IPS DF 6.9 (cell line): ENCODE measurements at regions not wholly inside any gene's neighbourhood (a gene's known extent, or its start where the extent isn't known, plus 50 kb on each side); places are given as distances from the start of the nearest gene placed in this dataset.

Experiments
- DNase-seq: peaks from one replicate; pipeline ENCODE4 v3.0.0-alpha.2; 2013; ENCODE audit warnings: low read depth, low spot score
- H3K27ac ChIP-seq: one replicate; pipeline ENCODE4 v1.5.1; 2013; ENCODE audit warnings: low read length, control low read depth
- H3K27me3 ChIP-seq: 2 replicates; pipeline ENCODE4 v1.6.1; 2013; ENCODE audit warnings: mild to moderate bottlenecking, low read length; ENCODE audit not compliant: control insufficient read depth, insufficient read depth
- H3K36me3 ChIP-seq: 2 replicates; pipeline ENCODE4 v1.6.1; 2013; ENCODE audit warnings: low read length; ENCODE audit not compliant: control insufficient read depth, insufficient read depth
- H3K4me1 ChIP-seq: 2 replicates; pipeline ENCODE4 v1.6.1; 2013; ENCODE audit warnings: low read length; ENCODE audit not compliant: control insufficient read depth, insufficient read depth
- H3K4me3 ChIP-seq: 2 replicates; pipeline ENCODE4 v1.5.1; 2013; ENCODE audit warnings: mild to moderate bottlenecking, low read length
- H3K9me3 ChIP-seq: 2 replicates; pipeline ENCODE4 v1.6.1; 2013; ENCODE audit warnings: low read length, inconsistent platforms; ENCODE audit not compliant: control insufficient read depth, insufficient read depth
- WGBS: extraction: QIAGEN DNeasy Blood & Tissue Kit; methylation state at CpG from one replicate; pipeline ENCODE4 v1.1.7; 2013; ENCODE audit warnings: mixed read lengths, missing lambda C conversion rate; ENCODE audit not compliant: insufficient read length, insufficient coverage; 5-methylcytosine and 5-hydroxymethylcytosine counted together

DNA sequence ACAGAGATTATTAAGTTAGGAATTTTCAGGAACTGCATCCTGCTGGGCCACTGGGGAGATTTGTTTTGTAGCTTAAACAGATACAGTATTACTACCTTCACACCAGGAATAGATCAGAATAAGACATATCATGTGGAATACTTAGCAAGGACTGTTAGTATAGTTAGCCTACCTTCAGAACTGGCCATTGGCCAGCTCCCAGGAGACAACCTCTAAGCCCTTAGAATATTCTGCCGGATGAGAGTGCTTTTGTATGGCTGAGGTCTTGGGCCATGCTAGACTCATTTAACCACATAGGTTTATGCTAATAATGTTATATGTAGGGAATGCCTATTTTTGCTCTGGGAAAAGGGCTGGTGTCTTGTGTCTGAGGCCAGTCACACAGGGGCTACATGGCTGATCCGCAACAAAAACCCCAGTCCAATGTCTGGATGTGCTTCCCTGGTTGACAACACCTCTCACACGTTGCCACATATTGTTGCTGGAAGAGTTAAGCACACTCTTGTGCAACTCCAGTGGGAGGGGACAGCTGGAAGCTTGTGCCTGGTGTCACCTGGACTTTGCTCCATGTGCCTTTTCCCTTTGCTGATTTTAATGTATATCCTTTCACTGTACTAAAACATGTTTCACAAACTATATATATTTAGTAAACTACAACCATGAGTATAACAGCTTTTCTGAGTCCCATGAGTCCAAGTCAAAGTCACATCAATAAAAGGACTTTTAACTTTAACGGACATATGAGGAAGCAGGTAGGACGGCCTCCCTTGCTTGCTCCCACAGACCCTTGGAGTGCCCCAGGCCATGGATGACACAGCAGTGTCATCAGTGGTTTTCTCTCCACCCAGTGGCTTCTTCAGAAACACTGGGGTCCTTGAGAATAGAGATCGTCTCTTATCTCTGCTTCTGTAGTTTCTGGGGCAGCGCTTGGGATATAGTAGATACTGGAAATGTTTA is 118.0 kb upstream of the C3orf80 start:
- no peak for DNase-seq
- no peaks in the 10 kb centered on the region for H3K27me3 ChIP-seq
- H3K4me1 ChIP-seq, result no peaks in the 10 kb centered on the region
- no CpG with 5 or more reads among the region's 7 CpGs for WGBS
- no peak overlapping the region for H3K27ac ChIP-seq
- H3K36me3 ChIP-seq, result no peaks in the 10 kb centered on the region
- no peak overlapping the region for H3K4me3 ChIP-seq
- no peaks in the 10 kb centered on the region for H3K9me3 ChIP-seq

DNA sequence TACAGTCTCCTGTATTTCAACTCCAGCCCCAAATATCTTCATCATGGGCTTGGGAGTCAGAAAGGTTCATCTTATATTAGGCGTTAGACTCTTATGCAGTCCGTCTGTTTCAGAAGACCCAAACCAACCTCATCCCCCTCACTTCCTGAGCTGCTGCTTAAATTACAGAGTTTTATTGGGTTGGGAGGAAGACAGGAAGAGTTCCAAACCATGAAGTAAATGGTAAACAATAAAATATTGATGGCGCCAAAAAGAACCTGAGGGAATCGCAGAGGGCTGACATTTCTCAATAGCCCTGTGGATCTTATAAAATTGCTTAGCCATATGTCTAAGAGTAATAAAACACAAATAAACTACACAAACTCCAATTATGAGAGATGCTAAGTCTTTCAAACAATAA is 116.9 kb upstream of the C3orf80 start:
- no CpG with 5 or more reads among the region's 4 CpGs for WGBS
- no peak overlapping the region for H3K4me3 ChIP-seq
- H3K27me3 ChIP-seq, result no peaks in the 10 kb centered on the region
- no peak for DNase-seq
- no peak overlapping the region for H3K27ac ChIP-seq
- no peaks in the 10 kb centered on the region for H3K4me1 ChIP-seq
- no peaks in the 10 kb centered on the region for H3K9me3 ChIP-seq
- H3K36me3 ChIP-seq, result no peaks in the 10 kb centered on the region

DNA sequence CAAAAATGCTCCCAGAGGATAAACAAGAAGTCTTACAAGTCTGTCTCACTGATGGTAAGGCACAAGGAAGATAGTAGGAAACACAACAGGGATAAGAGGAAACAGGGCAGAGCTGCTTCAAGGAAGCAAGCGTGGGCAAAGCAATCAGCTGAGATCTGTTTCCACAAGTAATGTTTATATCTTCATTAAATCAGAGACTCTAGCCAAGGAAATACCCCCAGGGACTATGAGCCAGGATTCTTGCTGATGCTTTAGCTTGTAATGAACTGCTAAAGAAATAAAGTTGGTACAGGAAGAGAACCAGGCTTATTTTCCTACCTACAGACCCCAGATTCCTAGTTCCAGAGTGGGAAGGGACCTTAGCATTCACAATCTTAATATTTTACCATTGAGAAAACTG is 112.7 kb upstream of the C3orf80 start:
- no peak for DNase-seq
- Histone ChIP-seq H3K27me3 (no peaks in the 10 kb centered on the region), H3K9me3 (no peaks in the 10 kb centered on the region), H3K4me3 (no peak overlapping the region), H3K4me1 (no peaks in the 10 kb centered on the region), H3K27ac (no peak overlapping the region), H3K36me3 (no peaks in the 10 kb centered on the region)
- WGBS, result no CpG with 5 or more reads among the region's 1 CpG

DNA sequence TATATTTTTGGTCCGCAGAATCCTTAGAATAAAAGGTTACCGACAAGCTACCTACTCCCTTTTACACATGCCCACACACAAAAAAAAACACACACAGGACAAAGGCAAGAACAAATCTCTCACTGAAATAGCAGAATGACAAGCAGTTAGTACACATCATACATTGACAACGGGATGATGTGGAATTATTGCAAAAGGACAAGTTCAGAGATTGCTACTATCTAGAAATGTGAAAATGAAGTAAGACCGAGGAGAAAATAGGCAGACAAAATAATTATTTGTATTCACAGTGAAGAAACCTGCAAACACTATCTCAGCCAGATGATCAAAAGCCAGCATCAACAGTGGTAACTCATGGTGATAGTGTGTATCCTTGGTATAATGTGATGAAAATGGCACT is 112.2 kb upstream of the C3orf80 start:
- Histone ChIP-seq H3K4me1 (no peaks in the 10 kb centered on the region), H3K27ac (no peak overlapping the region), H3K9me3 (no peaks in the 10 kb centered on the region), H3K4me3 (no peak overlapping the region), H3K27me3 (no peaks in the 10 kb centered on the region), H3K36me3 (no peaks in the 10 kb centered on the region)
- no CpG with 5 or more reads among the region's 4 CpGs for WGBS
- DNase-seq, result no peak

DNA sequence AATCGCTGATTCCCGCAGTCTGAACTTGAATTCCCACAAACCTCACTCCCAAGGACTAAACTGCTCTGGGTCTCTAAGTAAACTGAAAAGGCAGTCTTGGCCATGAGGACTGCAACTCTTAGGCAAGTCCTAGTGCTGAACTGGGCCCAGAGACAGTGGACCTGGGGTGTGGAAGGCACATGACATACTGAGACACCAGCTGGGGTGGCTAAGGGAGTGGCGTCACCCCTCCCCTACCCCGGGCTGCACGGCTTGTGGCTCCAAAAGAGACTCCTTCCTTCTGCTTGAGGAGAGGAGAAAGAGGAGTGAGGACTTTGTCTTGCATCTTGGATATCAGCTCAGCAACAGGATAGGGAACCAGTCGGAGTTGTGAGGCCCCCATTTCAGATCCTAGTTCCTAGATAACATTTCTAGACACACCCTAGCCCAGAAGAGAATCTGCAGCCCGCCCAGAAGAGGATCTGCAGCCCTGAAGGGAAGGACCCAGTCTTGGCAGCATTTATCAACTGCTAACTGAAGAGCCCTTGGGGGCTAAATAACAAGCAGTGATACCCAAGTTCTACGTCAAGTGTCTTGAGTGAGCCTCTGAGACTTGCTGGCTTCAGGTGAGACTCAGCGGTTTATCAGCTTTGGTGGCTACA is 110.7 kb upstream of the C3orf80 start:
- no peak overlapping the region for H3K27ac ChIP-seq
- H3K9me3 ChIP-seq, result no peaks in the 10 kb centered on the region
- no peaks in the 10 kb centered on the region for H3K4me1 ChIP-seq
- no peaks in the 10 kb centered on the region for H3K27me3 ChIP-seq
- no peak for DNase-seq
- WGBS, result no CpG with 5 or more reads among the region's 9 CpGs
- H3K4me3 ChIP-seq, result no peak overlapping the region
- no peaks in the 10 kb centered on the region for H3K36me3 ChIP-seq

DNA sequence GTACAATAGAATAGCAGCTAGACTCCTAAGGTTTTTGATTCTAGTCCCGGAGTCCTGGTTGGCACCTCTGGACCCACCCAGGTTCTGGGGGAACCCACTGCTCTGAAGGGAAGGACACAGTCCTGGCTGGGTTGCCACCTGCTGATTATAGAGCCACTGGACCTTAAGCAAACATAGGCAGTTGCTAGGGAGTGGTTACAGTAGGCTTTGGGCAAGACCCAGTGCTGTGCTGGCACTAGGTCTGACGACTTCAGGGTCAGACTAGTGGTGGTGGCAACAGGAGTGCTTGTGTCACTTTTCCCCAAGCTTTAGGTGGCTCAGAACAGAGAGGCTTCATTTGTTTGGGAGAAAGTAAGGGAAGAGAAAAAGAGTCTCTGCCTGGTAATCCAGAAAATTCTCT is 109.8 kb upstream of the C3orf80 start:
- WGBS, result no CpG with 5 or more reads among the region's 2 CpGs
- Histone ChIP-seq H3K4me3 (no peak overlapping the region), H3K9me3 (no peaks in the 10 kb centered on the region), H3K27ac (no peak overlapping the region), H3K4me1 (no peaks in the 10 kb centered on the region), H3K36me3 (no peaks in the 10 kb centered on the region), H3K27me3 (no peaks in the 10 kb centered on the region)
- no peak for DNase-seq

DNA sequence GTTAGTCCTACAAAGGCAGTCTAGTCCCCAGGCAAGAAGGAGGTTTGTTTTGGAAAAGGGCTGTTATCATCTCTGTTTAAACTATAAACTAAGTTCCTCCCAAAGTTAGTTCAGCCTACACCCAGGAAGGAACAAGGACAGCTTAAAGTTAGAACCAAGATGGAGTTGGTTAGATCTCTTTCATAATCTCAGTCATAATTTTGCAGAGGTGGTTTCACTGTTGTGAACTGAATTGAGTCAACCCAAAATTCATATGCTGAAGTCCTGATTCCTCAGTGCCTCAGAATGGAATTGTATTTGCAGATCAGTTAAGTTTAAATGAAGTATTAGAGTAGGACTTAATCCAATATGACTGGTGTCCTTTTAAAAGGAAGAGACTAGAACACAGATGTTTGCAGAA is 101.0 kb upstream of the C3orf80 start:
- H3K4me1 ChIP-seq, result no peaks in the 10 kb centered on the region
- no peaks in the 10 kb centered on the region for H3K36me3 ChIP-seq
- no peak overlapping the region for H3K4me3 ChIP-seq
- H3K9me3 ChIP-seq, result no peaks in the 10 kb centered on the region
- no peak overlapping the region for H3K27ac ChIP-seq
- DNase-seq, result no peak
- no peaks in the 10 kb centered on the region for H3K27me3 ChIP-seq

DNA sequence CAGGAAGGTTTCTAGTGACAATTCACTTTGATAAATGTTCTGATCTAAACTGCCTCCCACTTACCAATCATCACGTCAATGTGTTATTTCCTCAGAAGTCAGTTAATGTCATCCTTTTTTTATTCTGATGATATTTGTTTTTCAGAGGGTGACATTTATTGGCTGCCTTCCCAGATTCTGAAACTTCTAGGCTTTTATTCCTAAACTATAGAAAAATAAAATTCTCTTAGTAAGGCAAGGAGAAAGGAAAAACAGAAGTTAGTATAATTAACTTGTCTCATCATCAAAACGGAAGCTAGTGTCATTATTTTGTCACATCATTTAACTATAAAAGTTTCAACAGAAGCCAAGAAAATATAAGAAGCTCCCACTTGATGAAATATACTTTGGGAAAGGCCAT is 100.0 kb upstream of the C3orf80 start:
- H3K4me1 ChIP-seq, result no peaks in the 10 kb centered on the region
- H3K9me3 ChIP-seq, result no peaks in the 10 kb centered on the region
- no peaks in the 10 kb centered on the region for H3K27me3 ChIP-seq
- no peaks in the 10 kb centered on the region for H3K36me3 ChIP-seq
- no peak overlapping the region for H3K4me3 ChIP-seq
- DNase-seq, result no peak
- H3K27ac ChIP-seq, result no peak overlapping the region
- no CpG with 5 or more reads among the region's 2 CpGs for WGBS

DNA sequence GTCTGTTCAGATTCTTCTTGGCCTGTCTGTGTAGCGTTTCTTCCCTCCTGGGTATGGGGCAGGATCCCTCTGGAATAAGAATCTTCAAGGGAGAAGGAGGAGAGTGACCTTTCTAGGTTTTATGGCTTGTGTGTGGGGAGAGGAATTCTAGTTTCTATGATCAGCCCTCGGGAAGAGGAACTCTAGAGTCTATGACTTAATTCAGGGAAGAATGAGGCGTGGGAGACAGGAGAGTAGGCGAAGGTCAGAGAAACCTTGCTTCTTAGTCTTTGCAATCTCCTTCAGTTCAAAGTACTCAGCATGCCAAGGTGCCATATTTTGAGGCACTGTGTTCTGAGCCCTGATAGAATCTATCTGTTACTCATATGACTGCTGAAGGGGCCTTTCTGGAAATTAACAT is 99.2 kb upstream of the C3orf80 start:
- Histone ChIP-seq H3K27ac (no peak overlapping the region), H3K36me3 (no peaks in the 10 kb centered on the region), H3K4me1 (no peaks in the 10 kb centered on the region), H3K4me3 (no peak overlapping the region), H3K27me3 (no peaks in the 10 kb centered on the region), H3K9me3 (no peaks in the 10 kb centered on the region)
- DNase-seq, result no peak
- no CpG with 5 or more reads among the region's 4 CpGs for WGBS

DNA sequence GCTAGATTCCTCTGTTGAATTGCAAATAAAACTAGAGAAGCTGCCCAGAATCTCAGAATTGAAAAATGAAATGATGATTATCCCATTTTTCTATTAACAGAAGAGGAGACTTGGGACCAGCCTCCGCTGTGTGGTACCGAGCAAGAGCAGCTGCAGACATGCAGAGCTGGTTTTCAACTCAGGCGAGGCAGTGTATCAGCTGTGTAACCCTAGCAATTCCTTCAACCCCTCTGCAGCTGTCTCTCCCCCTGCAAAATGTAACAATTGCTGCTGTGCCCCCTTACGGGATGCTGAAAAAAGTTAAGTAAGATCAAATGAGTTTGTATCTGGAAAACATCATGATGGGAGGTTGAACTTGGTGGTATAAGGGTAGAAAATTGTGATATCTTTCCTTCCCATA is 98.5 kb upstream of the C3orf80 start:
- DNase-seq, result no peak
- Histone ChIP-seq H3K27me3 (no peaks in the 10 kb centered on the region), H3K9me3 (no peaks in the 10 kb centered on the region), H3K4me3 (no peak overlapping the region), H3K4me1 (no peaks in the 10 kb centered on the region), H3K36me3 (no peaks in the 10 kb centered on the region), H3K27ac (no peak overlapping the region)
- WGBS, result no CpG with 5 or more reads among the region's 4 CpGs

DNA sequence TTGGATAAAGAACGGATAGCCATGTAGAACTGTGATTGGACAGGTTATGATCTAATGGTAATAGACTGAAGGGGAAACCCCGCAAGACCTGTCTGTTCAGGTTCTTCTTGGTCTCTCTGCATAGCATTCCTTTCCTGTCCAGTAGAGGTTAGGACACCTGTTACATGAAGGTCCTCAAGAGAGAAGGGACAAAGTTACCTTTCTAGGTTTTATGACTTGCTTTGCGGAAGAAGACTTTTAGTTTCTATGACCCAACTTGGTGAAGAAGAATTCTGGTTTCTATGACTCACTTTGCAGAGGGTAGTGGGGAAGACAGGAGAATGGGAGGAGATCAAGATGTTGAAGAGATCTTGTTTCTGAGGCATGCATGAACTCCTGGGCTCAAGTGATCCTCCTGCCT is 97.9 kb upstream of the C3orf80 start:
- Histone ChIP-seq H3K27me3 (no peaks in the 10 kb centered on the region), H3K36me3 (no peaks in the 10 kb centered on the region), H3K4me3 (no peak overlapping the region), H3K4me1 (no peaks in the 10 kb centered on the region), H3K27ac (no peak overlapping the region), H3K9me3 (no peaks in the 10 kb centered on the region)
- no CpG with 5 or more reads among the region's 3 CpGs for WGBS
- DNase-seq, result no peak
